ENCODE measurements at regions not wholly inside any gene's neighbourhood (a gene's known extent, or its start where the extent isn't known, plus 50 kb on each side); places are given as distances from the start of the nearest gene placed in this dataset.

GRCh38 chr17:56098746-56099145 is 54.5 kb upstream of the ANKFN1 start:
- no peak for DNase-seq

GRCh38 chr17:56099649-56100048 is 53.6 kb upstream of the ANKFN1 start:
- no peak for DNase-seq
